ENCODE measurements at regions not wholly inside any gene's neighbourhood (a gene's known extent, or its start where the extent isn't known, plus 50 kb on each side); places are given as distances from the start of the nearest gene placed in this dataset.

DNA sequence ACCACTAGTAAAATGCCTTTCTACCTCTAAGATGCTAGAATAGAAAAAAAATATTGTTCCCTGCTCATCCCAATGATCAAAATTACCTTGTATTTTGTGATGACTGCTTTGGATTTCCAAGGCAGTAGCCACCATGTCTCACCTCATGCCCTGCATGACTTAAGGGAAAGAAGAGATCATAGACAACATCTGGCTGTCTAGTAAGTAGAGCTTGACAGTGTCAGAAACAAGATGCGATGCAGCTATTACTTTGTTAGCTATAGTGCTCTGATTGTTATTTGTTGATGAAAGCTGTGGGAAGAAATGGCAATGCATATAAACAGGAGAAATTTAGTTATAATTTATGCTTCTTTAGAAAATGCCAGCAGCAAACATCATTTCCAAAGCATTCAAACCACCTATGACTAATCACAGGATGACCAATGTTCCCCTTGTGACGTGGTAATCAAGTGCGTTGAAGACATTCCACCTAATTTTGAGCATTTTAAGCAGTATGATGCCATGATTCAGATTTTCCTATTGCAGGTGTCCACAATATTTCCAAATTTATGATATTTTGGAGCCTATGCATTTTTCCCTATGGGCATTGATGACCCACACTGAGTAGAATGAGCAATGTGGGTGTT is 308.3 kb downstream of the KCNRG start:
- Histone ChIP-seq H2AFZ (ENCODE audit: low read length) (no peak overlapping the region), H3K36me3 (ENCODE audit: control insufficient read depth, insufficient read depth, low read length) (no peaks in the 10 kb centered on the region), H3K9me3 (ENCODE audit: control insufficient read depth, insufficient read depth, low read depth, low read length) (no peaks in the 10 kb centered on the region), H3K4me3 (replicated peaks in 1 of 4; ENCODE audit: control extremely low read depth in 1 of 4, insufficient read depth in 1 of 4, low read depth in 3 of 4, low read length in 4 of 4) (no peak overlapping the region), H3K27me3 (ENCODE audit: control insufficient read depth, insufficient read depth, low read length) (no peaks in the 10 kb centered on the region), H3K79me2 (ENCODE audit: control insufficient read depth, insufficient read depth, low read length) (no peaks in the 10 kb centered on the region), H3K4me1 (ENCODE audit: control insufficient read depth, extremely low read depth, insufficient read depth, low read length) (peaks cover 4% of the 10 kb centered on the region), H3K9ac (ENCODE audit: insufficient read depth, low read length) (no peak overlapping the region), H4K20me1 (ENCODE audit: control insufficient read depth, extremely low read depth, insufficient read depth, low read length) (no peaks in the 10 kb centered on the region), H3K4me2 (ENCODE audit: extremely low read depth, insufficient read depth, low read length) (no peak overlapping the region), H3K27ac (ENCODE audit: insufficient read depth, low read length) (peak overlapping the region; percentile 18)
- TF ChIP-seq EZH2 (IDR thresholded peaks at IDR 0.05; ENCODE audit: low read length, missing control alignments) (no peak), CTCF (conservative IDR thresholded peaks at IDR 0.05 in 1 of 2, IDR thresholded peaks at IDR 0.05 in 1 of 2; ENCODE audit: low read depth in 1 of 2, low read length in 2 of 2) (no peak)
- peak; percentile 86 to 97 for DNase-seq (ENCODE audit: low read depth in 2 of 2)

DNA sequence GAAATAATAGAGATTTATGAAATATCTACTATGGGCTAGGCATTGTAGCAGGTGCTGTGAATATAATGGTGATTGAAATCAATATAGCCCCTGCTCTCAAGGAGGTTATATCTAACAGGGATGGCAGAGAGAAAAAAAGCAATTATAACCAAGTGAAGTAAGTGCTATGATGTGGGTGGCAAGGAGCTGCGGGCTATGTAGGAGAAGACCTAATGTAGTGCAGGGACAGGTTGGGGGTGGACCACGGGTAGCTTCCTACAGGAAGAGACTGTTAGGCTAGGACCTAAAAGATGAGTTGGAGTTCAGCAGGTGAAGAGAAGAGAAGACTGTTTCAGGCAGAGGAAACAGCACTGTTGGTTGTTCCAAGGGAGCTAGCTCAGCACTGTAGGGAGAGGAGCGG is 311.0 kb downstream of the KCNRG start:
- Histone ChIP-seq H3K4me1 (ENCODE audit: control insufficient read depth, extremely low read depth, insufficient read depth, low read length) (no peaks in the 10 kb centered on the region), H3K27ac (ENCODE audit: insufficient read depth, low read length) (no peak overlapping the region), H3K9me3 (ENCODE audit: control insufficient read depth, insufficient read depth, low read depth, low read length) (no peaks in the 10 kb centered on the region), H3K27me3 (ENCODE audit: control insufficient read depth, insufficient read depth, low read length) (no peaks in the 10 kb centered on the region), H4K20me1 (ENCODE audit: control insufficient read depth, extremely low read depth, insufficient read depth, low read length) (no peaks in the 10 kb centered on the region), H3K79me2 (ENCODE audit: control insufficient read depth, insufficient read depth, low read length) (no peaks in the 10 kb centered on the region), H3K4me3 (replicated peaks in 1 of 4; ENCODE audit: control extremely low read depth in 1 of 4, insufficient read depth in 1 of 4, low read depth in 3 of 4, low read length in 4 of 4) (no peak overlapping the region), H3K4me2 (ENCODE audit: extremely low read depth, insufficient read depth, low read length) (no peak overlapping the region), H3K36me3 (ENCODE audit: control insufficient read depth, insufficient read depth, low read length) (no peaks in the 10 kb centered on the region), H2AFZ (ENCODE audit: low read length) (no peak overlapping the region), H3K9ac (ENCODE audit: insufficient read depth, low read length) (no peak overlapping the region)
- DNase-seq (ENCODE audit: low read depth in 2 of 2) = no peak
- TF ChIP-seq CTCF (conservative IDR thresholded peaks at IDR 0.05 in 1 of 2, IDR thresholded peaks at IDR 0.05 in 1 of 2; ENCODE audit: low read depth in 1 of 2, low read length in 2 of 2) = no peak
- TF ChIP-seq EZH2 (IDR thresholded peaks at IDR 0.05; ENCODE audit: low read length, missing control alignments) = no peak

DNA sequence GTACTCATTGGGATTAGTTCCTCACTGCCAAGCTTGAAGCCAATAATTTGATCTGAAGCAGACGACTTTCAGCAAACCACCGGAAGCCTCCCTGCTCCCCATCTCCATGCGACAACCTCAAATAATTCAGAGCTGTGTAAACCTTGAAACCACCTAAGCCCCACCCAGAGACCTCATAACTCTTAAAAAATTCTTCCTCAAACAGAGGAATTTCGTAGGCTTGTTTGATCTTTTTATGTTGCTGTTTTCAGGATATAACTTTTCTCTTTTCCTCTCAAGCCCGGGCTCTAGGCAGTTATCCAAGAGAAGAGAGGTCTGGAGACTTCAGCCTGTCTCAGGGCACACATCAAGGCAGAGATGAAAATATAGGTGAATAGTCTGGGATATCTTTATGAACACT is 311.6 kb downstream of the KCNRG start:
- Histone ChIP-seq H3K27ac (ENCODE audit: insufficient read depth, low read length) (no peak overlapping the region), H3K9me3 (ENCODE audit: control insufficient read depth, insufficient read depth, low read depth, low read length) (no peaks in the 10 kb centered on the region), H3K9ac (ENCODE audit: insufficient read depth, low read length) (no peak overlapping the region), H3K4me3 (replicated peaks in 1 of 4; ENCODE audit: control extremely low read depth in 1 of 4, insufficient read depth in 1 of 4, low read depth in 3 of 4, low read length in 4 of 4) (no peak overlapping the region), H3K4me1 (ENCODE audit: control insufficient read depth, extremely low read depth, insufficient read depth, low read length) (no peaks in the 10 kb centered on the region), H2AFZ (ENCODE audit: low read length) (no peak overlapping the region), H3K36me3 (ENCODE audit: control insufficient read depth, insufficient read depth, low read length) (no peaks in the 10 kb centered on the region), H4K20me1 (ENCODE audit: control insufficient read depth, extremely low read depth, insufficient read depth, low read length) (no peaks in the 10 kb centered on the region), H3K4me2 (ENCODE audit: extremely low read depth, insufficient read depth, low read length) (no peak overlapping the region), H3K79me2 (ENCODE audit: control insufficient read depth, insufficient read depth, low read length) (no peaks in the 10 kb centered on the region), H3K27me3 (ENCODE audit: control insufficient read depth, insufficient read depth, low read length) (no peaks in the 10 kb centered on the region)
- TF ChIP-seq CTCF (conservative IDR thresholded peaks at IDR 0.05 in 1 of 2, IDR thresholded peaks at IDR 0.05 in 1 of 2; ENCODE audit: low read depth in 1 of 2, low read length in 2 of 2) = no peak
- no peak for TF ChIP-seq EZH2 (IDR thresholded peaks at IDR 0.05; ENCODE audit: low read length, missing control alignments)
- peak in 1 of 2 donors; percentile 56 for DNase-seq (ENCODE audit: low read depth in 2 of 2)

Data from fibroblast of lung (primary cell).